HG03354 (cell line): ENCODE measurements at regions not wholly inside any gene's neighbourhood (a gene's known extent, or its start where the extent isn't known, plus 50 kb on each side); places are given as distances from the start of the nearest gene placed in this dataset.
"Not testable (repeated sequence)": the region's sequence is repeated elsewhere in the genome, so short reads cannot be mapped to it uniquely, and the experiment has no call there.

Experiments used
- ATAC-seq: cut with Tn5 transposase; IDR thresholded peaks from one replicate; pipeline ENCODE4 v1.9.1; 2021; ENCODE audit warnings: mild to moderate bottlenecking; ENCODE audit not compliant: unreplicated experiment, poor library complexity, severe bottlenecking

DNA sequence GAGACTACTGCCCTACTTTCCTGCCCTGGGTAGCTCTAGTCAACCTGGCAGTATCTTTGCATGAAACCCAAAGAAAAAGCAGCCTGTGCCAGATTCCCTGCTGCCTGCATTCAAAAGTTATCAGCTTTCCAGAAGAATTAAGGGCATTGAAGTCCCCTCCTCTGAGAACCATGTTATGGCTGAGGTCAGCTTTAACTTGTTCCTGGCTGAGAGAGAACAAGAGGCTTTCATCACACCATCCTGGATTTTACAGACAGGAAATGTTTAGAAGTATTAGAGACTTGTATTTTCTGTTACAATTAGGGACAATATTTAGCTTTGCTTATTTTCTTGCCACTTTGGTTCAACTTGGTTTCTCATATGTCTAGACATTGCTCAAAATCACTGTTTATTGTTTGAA, 238.8 kb downstream of the ARL4A start:
- no peak for ATAC-seq

DNA sequence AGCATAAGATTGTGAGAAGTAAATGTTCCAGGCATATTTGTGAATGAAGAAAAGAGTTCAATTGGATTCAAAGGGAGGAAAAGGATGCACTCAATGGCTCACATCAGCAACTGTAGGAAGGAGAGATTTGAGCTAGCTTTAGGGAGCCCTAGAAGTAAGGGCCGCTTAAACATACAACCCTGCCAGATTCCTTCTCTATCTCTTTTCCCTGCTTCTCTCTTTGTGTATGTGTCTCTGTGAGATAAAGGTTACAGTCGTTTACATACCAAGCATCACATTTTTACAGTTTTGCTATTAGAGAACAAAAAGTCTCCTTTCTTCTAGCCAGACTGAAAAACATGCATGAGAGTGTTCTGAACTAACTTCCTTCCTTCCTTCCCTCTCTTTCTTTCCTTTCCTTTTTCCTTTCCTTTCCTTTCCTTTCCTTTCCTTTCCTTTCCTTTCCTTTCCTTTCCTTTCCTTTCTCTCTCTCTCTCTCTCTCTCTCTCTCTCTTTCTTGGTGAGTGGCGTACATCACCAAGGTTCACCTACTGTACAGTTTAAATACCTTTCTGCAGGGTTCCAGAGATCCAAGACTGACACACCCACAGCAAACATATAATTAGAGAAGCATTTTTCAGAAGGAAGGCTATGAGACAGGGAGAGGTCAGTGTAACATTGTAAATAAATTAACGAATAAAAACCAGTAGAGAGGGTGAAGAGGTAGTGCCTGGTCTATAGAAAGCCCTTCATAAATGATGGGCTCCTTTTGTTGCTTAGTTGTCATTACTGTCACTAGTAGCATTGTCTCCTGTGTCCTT, 240.4 kb downstream of the ARL4A start:
- ATAC-seq: no peak

GRCh38 chr7:12929476-12930140, 242.2 kb downstream of the ARL4A start:
- ATAC-seq: peak; percentile 78

DNA sequence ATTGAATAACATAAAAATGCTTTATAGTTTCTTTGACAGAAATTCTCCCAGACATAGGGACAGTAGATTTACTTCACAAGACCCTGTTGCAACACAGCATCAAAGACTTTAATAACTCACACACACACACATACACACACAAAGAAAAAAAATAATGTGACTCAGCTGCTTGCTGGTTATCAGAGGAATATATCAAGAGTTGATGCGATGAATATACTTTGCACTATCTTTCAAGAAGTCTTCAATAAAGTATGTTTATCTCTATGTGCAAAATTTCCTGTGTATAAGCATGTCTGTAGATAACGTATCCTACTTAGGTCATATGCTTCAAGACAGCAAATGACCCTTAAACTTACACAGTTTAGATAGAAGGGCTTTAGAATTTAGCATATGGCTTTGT, 243.1 kb downstream of the ARL4A start:
- no peak for ATAC-seq

DNA sequence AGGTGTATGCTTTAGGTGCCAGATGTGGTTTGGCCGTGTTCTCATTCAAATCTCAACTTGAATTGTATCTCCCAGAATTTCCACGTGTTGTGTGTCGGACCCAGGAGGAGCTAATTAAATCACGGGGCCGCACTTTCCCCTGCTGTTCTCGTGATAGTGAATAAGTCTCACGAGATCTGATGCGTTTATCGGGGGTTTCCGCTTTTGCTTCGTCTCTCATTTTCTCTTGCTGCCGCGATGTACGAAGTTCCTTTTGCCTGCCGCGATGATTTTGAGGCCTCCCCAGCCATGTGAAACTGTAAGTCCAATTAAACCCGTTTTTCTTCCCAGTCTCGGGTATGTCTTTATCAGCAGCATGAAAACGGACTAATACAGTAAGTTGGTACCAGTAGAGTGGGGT, 244.0 kb downstream of the ARL4A start:
- not testable (repeated sequence) for ATAC-seq

GRCh38 chr7:12939694-12940093, 252.3 kb downstream of the ARL4A start:
- no peak for ATAC-seq

DNA sequence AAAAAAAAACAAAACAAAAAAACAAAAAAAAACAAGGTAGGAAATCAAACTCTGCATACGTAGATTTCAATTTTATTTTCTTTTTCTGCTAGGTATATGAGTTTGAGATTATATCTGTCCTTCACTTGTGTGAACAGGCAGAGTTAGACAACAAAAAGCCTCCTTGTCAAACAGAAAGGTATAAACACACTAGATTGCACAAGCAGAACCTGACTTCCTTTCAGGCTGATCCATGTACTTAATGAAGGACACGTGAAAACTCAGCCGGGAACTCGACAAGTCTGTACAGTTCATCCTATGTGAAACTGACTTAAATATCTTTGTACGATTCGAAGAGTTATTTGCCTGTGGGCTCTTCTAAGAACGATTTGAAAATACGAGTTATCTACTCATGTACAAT, 254.1 kb downstream of the ARL4A start:
- ATAC-seq: no peak

- ATAC-seq: no peak
Observed at GRCh38 chr7:12942609-12943008, 255.2 kb downstream of the ARL4A start.

DNA sequence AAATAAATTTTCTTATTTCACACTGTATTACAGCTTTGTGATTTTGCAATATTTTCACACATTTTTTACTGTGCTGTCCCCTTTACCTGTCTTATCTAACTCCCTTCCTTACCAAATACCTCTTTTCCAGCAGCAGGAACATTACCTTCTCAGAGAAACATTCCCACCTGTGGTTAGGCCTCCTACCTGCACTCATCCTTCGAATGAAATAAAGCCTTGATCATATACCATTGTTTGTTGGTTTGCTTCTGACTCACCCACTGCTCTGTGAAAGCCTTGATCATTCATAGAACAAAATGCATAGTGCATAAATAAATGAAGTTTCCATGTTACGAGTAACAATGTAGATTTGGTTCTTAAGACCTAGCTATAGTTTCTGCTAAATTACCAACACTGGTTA, 256.3 kb downstream of the ARL4A start:
- ATAC-seq: no peak

- ATAC-seq: no peak
Observed at GRCh38 chr7:12945901-12946300, 258.5 kb downstream of the ARL4A start.

DNA sequence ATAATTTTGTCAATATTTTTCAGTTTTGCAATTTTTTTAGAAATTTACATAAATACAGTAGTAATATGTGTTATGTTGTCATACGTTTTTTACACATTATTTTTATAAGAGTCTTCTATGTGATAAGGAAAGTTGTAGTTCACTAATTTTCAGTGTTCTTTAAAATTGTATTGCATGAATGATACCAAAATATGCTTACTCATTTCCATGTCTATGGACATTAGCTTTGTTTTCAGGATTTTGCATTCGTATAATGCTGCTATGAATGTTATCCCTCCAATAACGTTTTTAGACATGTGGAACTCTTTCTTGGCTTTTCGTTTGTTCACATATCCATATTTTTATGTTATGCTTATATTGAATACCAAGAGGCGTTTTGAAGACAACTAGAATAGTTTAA, 260.0 kb downstream of the ARL4A start:
- no peak for ATAC-seq

- no peak for ATAC-seq
Observed at GRCh38 chr7:12949060-12949931, 261.9 kb downstream of the ARL4A start.

DNA sequence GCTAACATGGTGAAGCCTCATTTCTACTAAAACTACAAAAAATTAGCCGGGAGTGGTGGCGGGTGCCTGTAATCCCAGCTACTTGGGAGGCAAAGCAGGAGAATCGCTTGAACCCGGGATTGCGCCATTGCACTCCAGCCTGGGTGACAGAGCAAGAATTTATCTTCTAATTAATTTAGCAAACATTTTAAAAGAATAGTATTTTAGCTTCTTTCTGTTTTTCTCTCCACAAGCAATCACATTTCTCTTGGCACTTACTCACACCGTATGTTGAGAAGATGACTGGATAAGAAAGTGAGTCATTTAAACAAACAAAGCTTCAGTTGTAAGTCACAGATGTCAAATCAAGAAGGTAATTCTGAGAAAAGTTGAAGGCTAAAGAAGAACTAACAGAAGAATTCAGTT, 264.0 kb downstream of the ARL4A start:
- no peak for ATAC-seq

GRCh38 chr7:12954380-12955033, 267.1 kb downstream of the ARL4A start:
- no peak for ATAC-seq

- ATAC-seq: no peak
Observed at GRCh38 chr7:12957487-12957886, 270.1 kb downstream of the ARL4A start.

DNA sequence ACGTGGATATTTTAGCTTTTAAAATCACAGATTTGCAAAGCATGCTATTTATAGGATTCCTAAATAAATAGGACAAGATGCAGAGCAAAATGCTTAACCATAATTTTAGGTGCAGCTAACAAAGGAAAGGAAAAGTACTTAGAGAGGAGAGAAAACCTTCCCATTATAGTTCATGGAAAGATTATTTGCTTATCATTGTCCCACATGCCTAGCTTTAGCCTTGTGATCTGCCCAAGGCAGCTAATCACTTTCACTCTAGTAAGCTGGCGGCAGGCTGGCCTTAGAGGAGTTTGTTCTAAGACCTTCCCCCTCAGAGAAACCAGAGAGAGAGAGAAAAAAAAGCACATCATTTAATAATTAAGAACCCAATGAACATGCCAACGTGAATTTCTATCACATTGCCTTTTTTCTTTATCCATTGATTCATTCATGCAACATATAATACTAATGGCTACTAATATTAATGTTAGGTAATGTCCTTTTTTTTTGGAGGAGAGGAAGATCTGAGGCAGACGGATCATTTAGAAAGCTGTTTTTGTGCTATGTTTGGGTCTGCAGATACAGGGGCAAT, 274.6 kb downstream of the ARL4A start:
- no peak for ATAC-seq

GRCh38 chr7:12963435-12963834, 276.0 kb downstream of the ARL4A start:
- no peak for ATAC-seq

- ATAC-seq: no peak
Observed at GRCh38 chr7:12964836-12965235, 277.4 kb downstream of the ARL4A start.

GRCh38 chr7:12965767-12966166, 278.3 kb downstream of the ARL4A start:
- ATAC-seq: no peak

DNA sequence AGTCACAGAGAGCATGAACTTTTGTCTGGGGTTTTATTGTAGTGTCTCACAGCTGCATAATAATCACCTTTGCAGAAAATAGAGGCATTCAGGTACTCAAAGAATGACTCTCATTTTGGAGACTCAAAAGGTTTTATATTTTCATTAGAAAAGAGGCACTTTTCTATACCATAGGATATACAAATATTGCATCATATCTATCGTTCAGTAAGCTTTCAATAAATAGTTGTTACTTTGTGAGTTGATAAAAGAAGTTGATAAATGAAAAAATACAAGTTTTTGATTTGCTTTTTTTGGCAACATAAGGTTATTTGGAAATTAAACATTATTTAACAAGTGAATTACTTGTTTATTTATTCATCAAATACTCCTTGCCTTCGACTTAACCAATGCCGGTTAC, 279.9 kb downstream of the ARL4A start:
- ATAC-seq: no peak
